Caco-2 (cell line): ENCODE measurements at regions not wholly inside any gene's neighbourhood (a gene's known extent, or its start where the extent isn't known, plus 50 kb on each side); places are given as distances from the start of the nearest gene placed in this dataset.

ENCODE experiments used
- BruUV-seq: library from RNA; stranded (reverse); fragments of 400-500 nt; replicated peaks from 2 replicates; lab custom pipeline; 2021; lab: Mats Ljungman, UMichigan
- CTCF ChIA-PET: fragments of 300-600 bp; sonication (Branson Sonifier 250); formaldehyde crosslinking; loops from one replicate; lab custom pipeline; 2022; ENCODE audit warnings: antibody characterized with exemption; lab: Charles Lee
- POLR2A ChIA-PET: fragments of 300-600 bp; sonication (Branson Sonifier 250); formaldehyde crosslinking; loops from one replicate; lab custom pipeline; 2022; ENCODE audit warnings: antibody characterized with exemption; lab: Charles Lee
- DNase-seq, 2 experiments: peaks; one replicate each; pipeline versions ENCODE4 v3.0.0 to v3.0.0-alpha.2; 2020 to 2022
- H3K27me3 ChIP-seq: replicated peaks from 2 replicates; pipeline ENCODE4 v1.6.0; 2011; ENCODE audit warnings: low read length; ENCODE audit not compliant: control insufficient read depth, insufficient read depth
- H3K36me3 ChIP-seq: 2 replicates; pipeline ENCODE4 v1.5.1; 2011; ENCODE audit warnings: low read length; ENCODE audit not compliant: control insufficient read depth, insufficient read depth
- H3K4me1 ChIP-seq: fragments of 250-450 bp; sonication (Bioruptor Pico); 2 replicates; pipeline ENCODE4 v1.5.1; 2020; ENCODE audit warnings: mild to moderate bottlenecking
- H3K4me3 ChIP-seq: 2 replicates; pipeline ENCODE4 v1.5.1; 2011; ENCODE audit warnings: low read depth, mild to moderate bottlenecking, control low read depth, low read length
- H3K9me3 ChIP-seq: fragments of 250-450 bp; sonication (Bioruptor Pico); 2 replicates; pipeline ENCODE4 v1.5.1; 2020; ENCODE audit warnings: mild to moderate bottlenecking, moderate library complexity
- H3K27ac Mint-ChIP-seq: one replicate; pipeline ENCODE4 v1.8.0; 2022; ENCODE audit warnings: mixed read lengths; ENCODE audit not compliant: unreplicated experiment
- H3K27me3 Mint-ChIP-seq: one replicate; pipeline ENCODE4 v1.8.0; 2022; ENCODE audit warnings: mixed read lengths; ENCODE audit not compliant: insufficient read depth, unreplicated experiment
- H3K36me3 Mint-ChIP-seq: one replicate; pipeline ENCODE4 v1.8.0; 2022; ENCODE audit warnings: mild to moderate bottlenecking, mixed read lengths; ENCODE audit not compliant: insufficient read depth, unreplicated experiment
- H3K4me1 Mint-ChIP-seq: one replicate; pipeline ENCODE4 v1.8.0; 2022; ENCODE audit warnings: low read depth, mixed read lengths; ENCODE audit not compliant: unreplicated experiment
- H3K4me3 Mint-ChIP-seq: one replicate; pipeline ENCODE4 v1.8.0; 2022; ENCODE audit warnings: mild to moderate bottlenecking, moderate library complexity, mixed read lengths; ENCODE audit not compliant: unreplicated experiment
- H3K9me3 Mint-ChIP-seq: one replicate; pipeline ENCODE4 v1.8.0; 2022; ENCODE audit warnings: mixed read lengths; ENCODE audit not compliant: unreplicated experiment
- intact Hi-C: fragments of 100-400 bp; cut with micrococcal nuclease; formaldehyde crosslinking; loops from one replicate; pipeline ENCODE4 v1.10.0; 2022; ENCODE audit not compliant: unreplicated experiment
- TF ChIP-seq, protein P1 (sequence below), 2 experiments: fragments of 200-600 bp in 1 of 2; IDR thresholded peaks; 1 replicate in 1 of 2; 2 replicates in 1 of 2; pipeline versions ENCODE4 v1.5.1 to v1.8.0; 2011 to 2022; ENCODE audit warnings: antibody characterized with exemption in 1 of 2, control low read depth in 1 of 2, inconsistent platforms in 1 of 2, low read depth in 1 of 2, low read length in 1 of 2, mild to moderate bottlenecking in 1 of 2, moderate library complexity in 1 of 2; ENCODE audit not compliant: insufficient read depth in 1 of 2, severe bottlenecking in 1 of 2, unreplicated experiment in 1 of 2

DNA sequence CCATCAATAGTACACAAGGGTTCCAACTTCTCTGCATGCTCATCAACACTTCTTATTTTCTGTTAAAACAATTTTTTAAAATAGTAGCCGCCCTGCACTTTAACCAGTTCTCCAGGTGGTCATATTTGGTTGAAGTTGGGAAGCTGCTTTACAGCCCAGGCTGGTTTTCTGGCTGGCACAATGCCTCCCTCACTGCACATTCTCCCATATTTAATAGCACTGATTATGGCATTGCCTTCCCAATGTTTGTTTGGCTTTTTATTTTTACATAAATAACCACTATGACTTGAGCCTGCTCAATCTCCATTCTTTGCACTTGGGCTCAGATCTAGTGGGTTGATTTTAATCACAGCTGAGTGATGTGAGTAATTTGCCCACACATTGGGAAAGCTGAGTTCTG, 111.9 kb upstream of the MAP4K3 start:
- no peaks in the 10 kb centered on the region for H3K9me3 Mint-ChIP-seq
- peaks cover 22% of the 10 kb centered on the region for H3K4me1 Mint-ChIP-seq
- H3K36me3 ChIP-seq, result no peaks in the 10 kb centered on the region
- TF ChIP-seq, protein P1, sequence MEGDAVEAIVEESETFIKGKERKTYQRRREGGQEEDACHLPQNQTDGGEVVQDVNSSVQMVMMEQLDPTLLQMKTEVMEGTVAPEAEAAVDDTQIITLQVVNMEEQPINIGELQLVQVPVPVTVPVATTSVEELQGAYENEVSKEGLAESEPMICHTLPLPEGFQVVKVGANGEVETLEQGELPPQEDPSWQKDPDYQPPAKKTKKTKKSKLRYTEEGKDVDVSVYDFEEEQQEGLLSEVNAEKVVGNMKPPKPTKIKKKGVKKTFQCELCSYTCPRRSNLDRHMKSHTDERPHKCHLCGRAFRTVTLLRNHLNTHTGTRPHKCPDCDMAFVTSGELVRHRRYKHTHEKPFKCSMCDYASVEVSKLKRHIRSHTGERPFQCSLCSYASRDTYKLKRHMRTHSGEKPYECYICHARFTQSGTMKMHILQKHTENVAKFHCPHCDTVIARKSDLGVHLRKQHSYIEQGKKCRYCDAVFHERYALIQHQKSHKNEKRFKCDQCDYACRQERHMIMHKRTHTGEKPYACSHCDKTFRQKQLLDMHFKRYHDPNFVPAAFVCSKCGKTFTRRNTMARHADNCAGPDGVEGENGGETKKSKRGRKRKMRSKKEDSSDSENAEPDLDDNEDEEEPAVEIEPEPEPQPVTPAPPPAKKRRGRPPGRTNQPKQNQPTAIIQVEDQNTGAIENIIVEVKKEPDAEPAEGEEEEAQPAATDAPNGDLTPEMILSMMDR (IDR thresholded peaks at IDR 0.05; ENCODE audit: insufficient read depth in 1 of 2, low read depth in 1 of 2, low read length in 1 of 2, severe bottlenecking in 1 of 2, unreplicated experiment in 1 of 2), result no peak
- intact Hi-C loops, result loop anchor here (2.0 kb wide), 1 partner anchor 20 kb away; no protein-coding TSS in a partner anchor
- peak overlapping the region; percentile 22 for H3K27ac Mint-ChIP-seq
- no peak overlapping the region for H3K4me3 Mint-ChIP-seq
- no peaks in the 10 kb centered on the region for H3K27me3 Mint-ChIP-seq
- no peak for DNase-seq
- H3K4me3 ChIP-seq, result no peak overlapping the region
- H3K9me3 ChIP-seq, result no peaks in the 10 kb centered on the region
- CTCF ChIA-PET, result no interaction called here
- POLR2A ChIA-PET, result no interaction called here
- H3K27me3 ChIP-seq, result no peaks in the 10 kb centered on the region
- H3K4me1 ChIP-seq, result peaks cover 7% of the 10 kb centered on the region
- no peaks in the 10 kb centered on the region for H3K36me3 Mint-ChIP-seq
- no TSS peak for BruUV-seq

- Mint-ChIP-seq H3K36me3 (no peaks in the 10 kb centered on the region), H3K27ac (peak overlapping the region; percentile 22), H3K4me1 (peaks cover 21% of the 10 kb centered on the region), H3K9me3 (no peaks in the 10 kb centered on the region), H3K27me3 (no peaks in the 10 kb centered on the region), H3K4me3 (no peak overlapping the region)
- H3K4me1 ChIP-seq, result peaks cover 7% of the 10 kb centered on the region
- intact Hi-C loops, result loop anchor here (2.0 kb wide), 1 partner anchor 19 kb away; no protein-coding TSS in a partner anchor
- DNase-seq, result no peak
- H3K36me3 ChIP-seq, result no peaks in the 10 kb centered on the region
- TF ChIP-seq, protein P1 (IDR thresholded peaks at IDR 0.05; ENCODE audit: insufficient read depth in 1 of 2, low read depth in 1 of 2, low read length in 1 of 2, severe bottlenecking in 1 of 2, unreplicated experiment in 1 of 2), result peak in 1 of 2 experiments; percentile 25
- no peak overlapping the region for H3K4me3 ChIP-seq
- CTCF ChIA-PET, result no interaction called here
- no TSS peak for BruUV-seq
- no peaks in the 10 kb centered on the region for H3K9me3 ChIP-seq
- no peaks in the 10 kb centered on the region for H3K27me3 ChIP-seq
- POLR2A ChIA-PET, result no interaction called here
These were observed 112.8 kb upstream of the MAP4K3 start for GRCh38 chr2:39549718-39550464.

DNA sequence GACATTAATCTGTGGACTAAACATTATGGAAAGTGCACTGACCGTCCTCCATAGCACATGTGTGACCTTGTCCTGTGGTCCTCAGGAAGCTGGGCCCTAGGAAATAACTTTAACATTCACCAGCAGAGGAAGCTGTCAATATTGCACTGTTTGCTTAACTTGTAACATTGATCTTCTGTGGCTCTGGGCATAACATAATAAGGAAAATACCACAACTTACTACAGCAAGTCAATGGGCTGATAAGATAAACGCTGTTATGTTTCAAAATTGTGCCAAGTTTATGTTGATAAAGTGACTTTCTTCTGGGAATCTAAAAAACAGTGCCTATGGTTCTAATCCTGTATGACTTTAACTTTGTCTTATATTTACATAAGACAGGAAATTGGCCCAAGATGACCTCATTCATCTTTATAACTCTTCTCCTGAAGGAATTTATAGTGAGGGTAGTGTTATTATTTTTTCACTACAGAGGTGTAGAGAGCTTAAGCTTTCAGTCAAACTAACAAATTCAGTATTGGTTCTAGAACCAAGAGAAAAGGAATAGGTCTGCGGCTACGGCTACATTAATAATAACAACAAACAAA, 113.7 kb upstream of the MAP4K3 start:
- intact Hi-C loops, result no loop called here
- H3K4me1 Mint-ChIP-seq, result peaks cover 16% of the 10 kb centered on the region
- no peak overlapping the region for H3K27ac Mint-ChIP-seq
- H3K27me3 Mint-ChIP-seq, result no peaks in the 10 kb centered on the region
- BruUV-seq, result no TSS peak
- Histone ChIP-seq H3K4me3 (no peak overlapping the region), H3K4me1 (peaks cover 7% of the 10 kb centered on the region), H3K36me3 (no peaks in the 10 kb centered on the region), H3K27me3 (no peaks in the 10 kb centered on the region), H3K9me3 (no peaks in the 10 kb centered on the region)
- no peaks in the 10 kb centered on the region for H3K36me3 Mint-ChIP-seq
- ChIA-PET CTCF (no interaction called here), POLR2A (no interaction called here)
- H3K4me3 Mint-ChIP-seq, result no peak overlapping the region
- H3K9me3 Mint-ChIP-seq, result no peaks in the 10 kb centered on the region
- TF ChIP-seq, protein P1 (IDR thresholded peaks at IDR 0.05; ENCODE audit: insufficient read depth in 1 of 2, low read depth in 1 of 2, low read length in 1 of 2, severe bottlenecking in 1 of 2, unreplicated experiment in 1 of 2), result no peak
- no peak for DNase-seq
